ENCODE measurements at regions not wholly inside any gene's neighbourhood (a gene's known extent, or its start where the extent isn't known, plus 50 kb on each side); places are given as distances from the start of the nearest gene placed in this dataset.

DNA sequence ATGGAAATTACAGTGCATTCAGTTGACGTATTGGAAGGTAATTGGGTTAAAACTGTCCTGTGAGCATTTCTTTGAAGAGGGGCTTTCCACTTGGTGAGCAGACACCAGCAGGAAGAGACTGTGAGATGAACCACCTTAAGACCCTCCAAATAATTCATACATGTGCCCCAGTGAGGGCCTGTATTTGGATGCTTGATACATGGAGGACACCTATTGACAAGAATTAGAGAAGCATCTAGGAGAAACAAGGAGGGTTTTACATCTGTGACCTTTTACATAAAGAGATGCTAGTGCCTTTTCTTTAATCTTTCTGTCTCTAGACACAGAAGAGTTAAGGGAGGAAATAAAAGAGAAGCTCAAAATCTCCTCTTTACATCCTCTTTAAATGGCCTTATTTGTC, 1115.3 kb upstream of the IGFBP7 start:
- ATAC-seq (ENCODE audit: insufficient read depth, low FRiP score) = no peak
- whole genome bisulfite sequencing, 2 donors = 91 to 95% methylated on average over 1 of the region's 1 CpG
- Histone ChIP-seq H3K4me1 (ENCODE audit: control insufficient read depth in 5 of 5, insufficient read depth in 5 of 5, low read length in 5 of 5) (no peaks in the 10 kb centered on the region), H3K4me3 (no peak overlapping the region), H3K9me3 (ENCODE audit: control insufficient read depth in 4 of 4, insufficient read depth in 3 of 4, low read length in 3 of 4) (no peaks in the 10 kb centered on the region), H3K36me3 (ENCODE audit: control insufficient read depth in 4 of 4, insufficient read depth in 4 of 4, low read length in 4 of 4) (no peaks in the 10 kb centered on the region), H3K27ac (ENCODE audit: low read depth in 1 of 2, low read length in 1 of 2) (no peak overlapping the region), H3K9ac (ENCODE audit: insufficient read depth in 1 of 2, low read length in 2 of 2) (no peak overlapping the region), H3K27me3 (ENCODE audit: control insufficient read depth in 3 of 3, insufficient read depth in 3 of 3, low read length in 2 of 3) (no peaks in the 10 kb centered on the region)
- TF ChIP-seq, protein P1, sequence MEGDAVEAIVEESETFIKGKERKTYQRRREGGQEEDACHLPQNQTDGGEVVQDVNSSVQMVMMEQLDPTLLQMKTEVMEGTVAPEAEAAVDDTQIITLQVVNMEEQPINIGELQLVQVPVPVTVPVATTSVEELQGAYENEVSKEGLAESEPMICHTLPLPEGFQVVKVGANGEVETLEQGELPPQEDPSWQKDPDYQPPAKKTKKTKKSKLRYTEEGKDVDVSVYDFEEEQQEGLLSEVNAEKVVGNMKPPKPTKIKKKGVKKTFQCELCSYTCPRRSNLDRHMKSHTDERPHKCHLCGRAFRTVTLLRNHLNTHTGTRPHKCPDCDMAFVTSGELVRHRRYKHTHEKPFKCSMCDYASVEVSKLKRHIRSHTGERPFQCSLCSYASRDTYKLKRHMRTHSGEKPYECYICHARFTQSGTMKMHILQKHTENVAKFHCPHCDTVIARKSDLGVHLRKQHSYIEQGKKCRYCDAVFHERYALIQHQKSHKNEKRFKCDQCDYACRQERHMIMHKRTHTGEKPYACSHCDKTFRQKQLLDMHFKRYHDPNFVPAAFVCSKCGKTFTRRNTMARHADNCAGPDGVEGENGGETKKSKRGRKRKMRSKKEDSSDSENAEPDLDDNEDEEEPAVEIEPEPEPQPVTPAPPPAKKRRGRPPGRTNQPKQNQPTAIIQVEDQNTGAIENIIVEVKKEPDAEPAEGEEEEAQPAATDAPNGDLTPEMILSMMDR (IDR thresholded peaks at IDR 0.05; ENCODE audit: control extremely low read depth, extremely low read depth) = no peak
- no peak for DNase-seq

DNA sequence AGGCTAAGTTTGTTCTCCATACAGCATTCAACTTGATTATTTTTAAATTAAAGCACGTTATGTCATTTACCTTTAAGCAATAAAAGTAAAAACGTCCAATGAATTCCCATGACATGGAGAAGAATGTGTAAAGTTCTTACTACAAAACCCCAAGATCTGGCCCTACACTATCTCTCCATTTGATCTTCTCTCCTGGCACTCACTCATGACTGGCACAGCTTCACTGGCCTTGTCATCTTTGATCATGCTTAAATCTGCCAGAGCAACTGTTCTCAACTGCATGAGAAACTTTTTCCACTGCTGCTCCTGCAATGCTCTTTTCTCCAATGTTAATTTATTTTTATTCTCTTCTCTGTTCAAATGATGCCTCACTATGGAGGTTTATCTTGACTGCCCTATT, 1109.0 kb upstream of the IGFBP7 start:
- ATAC-seq (ENCODE audit: insufficient read depth, low FRiP score) = no peak
- TF ChIP-seq, protein P1 (IDR thresholded peaks at IDR 0.05; ENCODE audit: control extremely low read depth, extremely low read depth) = no peak
- Histone ChIP-seq H3K4me1 (ENCODE audit: control insufficient read depth in 5 of 5, insufficient read depth in 5 of 5, low read length in 5 of 5) (no peaks in the 10 kb centered on the region), H3K9me3 (ENCODE audit: control insufficient read depth in 4 of 4, insufficient read depth in 3 of 4, low read length in 3 of 4) (no peaks in the 10 kb centered on the region), H3K36me3 (ENCODE audit: control insufficient read depth in 4 of 4, insufficient read depth in 4 of 4, low read length in 4 of 4) (no peaks in the 10 kb centered on the region), H3K9ac (ENCODE audit: insufficient read depth in 1 of 2, low read length in 2 of 2) (no peak overlapping the region), H3K27me3 (ENCODE audit: control insufficient read depth in 3 of 3, insufficient read depth in 3 of 3, low read length in 2 of 3) (no peaks in the 10 kb centered on the region), H3K27ac (ENCODE audit: low read depth in 1 of 2, low read length in 1 of 2) (no peak overlapping the region), H3K4me3 (no peak overlapping the region)
- WGBS, 2 donors = 72 to 77% methylated on average over 2 of the region's 2 CpGs
- DNase-seq = no peak

DNA sequence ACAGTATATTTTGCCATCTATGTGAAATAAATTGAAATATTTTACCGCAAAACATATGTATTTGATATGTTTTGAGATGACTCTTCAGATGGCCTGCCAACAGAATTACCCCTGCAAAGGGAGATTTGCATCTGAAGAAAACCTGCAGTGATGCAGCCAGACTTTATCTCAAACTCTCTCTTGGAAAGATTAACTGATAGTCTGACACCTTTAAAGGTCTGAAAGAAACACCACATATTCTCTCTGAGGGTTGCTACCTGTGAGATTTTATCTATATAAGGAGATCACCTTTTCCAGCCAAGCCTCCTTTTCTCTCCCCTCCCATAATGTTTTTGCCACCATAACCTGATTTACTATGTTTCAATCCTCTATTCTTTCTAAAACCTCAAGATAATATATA, 1106.3 kb upstream of the IGFBP7 start:
- no peak for DNase-seq
- H3K9me3 ChIP-seq (ENCODE audit: control insufficient read depth in 4 of 4, insufficient read depth in 3 of 4, low read length in 3 of 4) = no peaks in the 10 kb centered on the region

DNA sequence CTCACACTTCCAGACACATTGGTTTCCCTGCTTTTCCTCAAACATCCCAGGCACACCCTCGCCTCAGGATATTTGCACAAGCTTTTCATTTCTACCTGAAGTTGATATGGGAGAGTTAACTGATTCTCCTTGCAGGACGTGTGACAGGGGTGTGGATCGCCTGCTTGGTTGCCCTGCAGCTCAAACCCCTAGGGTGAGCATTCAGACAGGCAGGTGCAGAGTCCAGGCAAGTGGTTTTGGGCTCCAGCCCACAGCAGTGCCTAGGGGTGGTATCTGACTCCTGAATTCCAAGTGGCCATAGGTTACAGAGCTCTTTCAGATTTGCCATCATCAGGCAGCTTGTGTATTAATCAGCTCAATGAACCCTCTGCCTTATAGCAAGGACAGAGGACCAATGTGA, 1104.2 kb upstream of the IGFBP7 start:
- no peaks in the 10 kb centered on the region for H3K36me3 ChIP-seq (ENCODE audit: control insufficient read depth in 4 of 4, insufficient read depth in 4 of 4, low read length in 4 of 4)
- H3K4me1 ChIP-seq (ENCODE audit: control insufficient read depth in 5 of 5, insufficient read depth in 5 of 5, low read length in 5 of 5) = no peaks in the 10 kb centered on the region
- no peak overlapping the region for H3K9ac ChIP-seq (ENCODE audit: insufficient read depth in 1 of 2, low read length in 2 of 2)
- H3K27ac ChIP-seq (ENCODE audit: low read depth in 1 of 2, low read length in 1 of 2) = no peak overlapping the region
- ATAC-seq (ENCODE audit: insufficient read depth, low FRiP score) (no peak), DNase-seq (no peak)
- H3K9me3 ChIP-seq (ENCODE audit: control insufficient read depth in 4 of 4, insufficient read depth in 3 of 4, low read length in 3 of 4) = no peaks in the 10 kb centered on the region
- no peaks in the 10 kb centered on the region for H3K27me3 ChIP-seq (ENCODE audit: control insufficient read depth in 3 of 3, insufficient read depth in 3 of 3, low read length in 2 of 3)
- TF ChIP-seq, protein P1 (IDR thresholded peaks at IDR 0.05; ENCODE audit: control extremely low read depth, extremely low read depth) = no peak
- no peak overlapping the region for H3K4me3 ChIP-seq
- 63 to 64% methylated on average over 3 of the region's 3 CpGs for WGBS, 2 donors

More for the DNA sequence above, 1106.3 kb upstream of the IGFBP7 start:
- Histone ChIP-seq H3K4me1 (ENCODE audit: control insufficient read depth in 5 of 5, insufficient read depth in 5 of 5, low read length in 5 of 5) (no peaks in the 10 kb centered on the region), H3K27me3 (ENCODE audit: control insufficient read depth in 3 of 3, insufficient read depth in 3 of 3, low read length in 2 of 3) (no peaks in the 10 kb centered on the region), H3K36me3 (ENCODE audit: control insufficient read depth in 4 of 4, insufficient read depth in 4 of 4, low read length in 4 of 4) (no peaks in the 10 kb centered on the region), H3K27ac (ENCODE audit: low read depth in 1 of 2, low read length in 1 of 2) (no peak overlapping the region), H3K4me3 (no peak overlapping the region), H3K9ac (ENCODE audit: insufficient read depth in 1 of 2, low read length in 2 of 2) (no peak overlapping the region)
- TF ChIP-seq, protein P1 (IDR thresholded peaks at IDR 0.05; ENCODE audit: control extremely low read depth, extremely low read depth) = no peak
- ATAC-seq (ENCODE audit: insufficient read depth, low FRiP score) = no peak
- 89 to 97% methylated on average over 1 of the region's 1 CpG for WGBS, 2 donors
